Activated CD4-positive, alpha-beta T cell treated with anti-CD3 and anti-CD28 coated beads, Interleukin-2, amount 10 ng/mL, durations not matched to agents 24 days and 14 days (primary cell): ENCODE measurements at regions not wholly inside any gene's neighbourhood (a gene's known extent, or its start where the extent isn't known, plus 50 kb on each side); places are given as distances from the start of the nearest gene placed in this dataset.
"Not testable (repeated sequence)": the region's sequence is repeated elsewhere in the genome, so short reads cannot be mapped to it uniquely, and the experiment has no call there.

Experiments used
- DNase-seq: peaks from one replicate; pipeline ENCODE4 v3.0.0; 2022
- H3K27ac Mint-ChIP-seq: one replicate; pipeline ENCODE4 v1.8.0; 2022; ENCODE audit warnings: mild to moderate bottlenecking, mixed read lengths
- H3K27me3 Mint-ChIP-seq: one replicate; pipeline ENCODE4 v1.8.0; 2022; ENCODE audit warnings: mixed read lengths
- H3K36me3 Mint-ChIP-seq: one replicate; pipeline ENCODE4 v1.8.0; 2022; ENCODE audit warnings: low read depth, mild to moderate bottlenecking, mixed read lengths
- H3K4me1 Mint-ChIP-seq: one replicate; pipeline ENCODE4 v1.8.0; 2021; ENCODE audit warnings: mixed read lengths
- H3K4me3 Mint-ChIP-seq: one replicate; pipeline ENCODE4 v1.8.0; 2022; ENCODE audit warnings: mild to moderate bottlenecking, moderate library complexity, mixed read lengths
- H3K9me3 Mint-ChIP-seq: one replicate; pipeline ENCODE4 v1.8.0; 2021; ENCODE audit warnings: mixed read lengths
- intact Hi-C: fragments of 100-400 bp; cut with micrococcal nuclease; formaldehyde crosslinking; loops from one replicate; pipeline ENCODE4 v1.15.1; 2023

DNA sequence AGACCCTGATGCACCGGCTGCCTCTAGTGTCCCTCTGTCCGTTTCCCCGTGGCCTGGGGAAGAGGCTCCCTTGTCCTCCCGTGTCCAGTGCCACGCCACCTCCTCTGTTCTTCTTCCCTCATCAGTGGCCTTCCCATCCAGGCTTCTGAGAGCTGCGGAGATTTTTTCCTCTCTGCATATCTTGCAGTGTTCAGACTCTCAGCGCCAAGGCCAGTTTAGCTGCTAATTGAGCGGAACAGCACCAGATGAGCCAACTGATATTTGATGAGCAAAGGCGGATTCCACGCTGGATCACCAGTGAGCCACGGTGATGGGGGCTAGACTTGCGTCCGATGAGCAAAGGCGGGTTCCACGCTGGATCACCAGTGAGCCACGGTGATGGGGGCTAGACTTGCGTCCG lies 257.6 kb downstream of the FOXL1 start:
- Mint-ChIP-seq H3K4me3 (no peak overlapping the region), H3K36me3 (no peaks in the 10 kb centered on the region), H3K9me3 (no peaks in the 10 kb centered on the region), H3K27me3 (no peaks in the 10 kb centered on the region), H3K4me1 (no peaks in the 10 kb centered on the region), H3K27ac (no peak overlapping the region)
- DNase-seq = no peak
- intact Hi-C loops = no loop called here

DNA sequence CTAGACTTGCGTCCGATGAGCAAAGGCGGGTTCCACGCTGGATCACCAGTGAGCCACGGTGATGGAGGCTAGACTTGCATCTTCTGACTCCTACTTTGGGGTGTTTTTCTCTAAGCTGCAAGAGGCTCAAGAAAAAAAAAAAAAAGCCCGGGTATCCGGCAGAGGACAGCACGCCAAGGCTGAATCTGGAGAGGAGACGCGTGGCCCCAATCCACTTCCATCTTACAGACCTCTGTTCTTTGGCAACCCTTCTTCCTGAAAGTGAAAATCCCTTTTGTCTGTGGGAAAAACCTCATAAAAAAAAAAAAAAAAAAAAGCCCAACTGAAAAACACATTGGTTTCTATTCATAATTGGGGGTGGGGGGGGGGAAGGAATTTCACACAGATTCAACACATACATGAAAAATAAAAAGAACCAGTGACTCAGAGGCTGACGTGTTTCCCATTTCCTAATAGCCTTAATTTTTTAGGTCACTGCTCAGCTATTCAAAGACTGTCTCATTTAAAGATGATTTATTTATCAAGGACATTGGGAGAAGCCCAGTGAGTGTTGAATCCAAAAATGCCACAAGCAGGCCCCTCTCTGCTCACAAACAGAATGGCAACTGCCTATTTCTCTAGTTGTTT lies 258.3 kb downstream of the FOXL1 start:
- Mint-ChIP-seq H3K9me3 (no peaks in the 10 kb centered on the region), H3K27ac (no peak overlapping the region), H3K4me3 (no peak overlapping the region), H3K36me3 (no peaks in the 10 kb centered on the region), H3K4me1 (no peaks in the 10 kb centered on the region), H3K27me3 (no peaks in the 10 kb centered on the region)
- DNase-seq = no peak
- intact Hi-C loops = no loop called here

DNA sequence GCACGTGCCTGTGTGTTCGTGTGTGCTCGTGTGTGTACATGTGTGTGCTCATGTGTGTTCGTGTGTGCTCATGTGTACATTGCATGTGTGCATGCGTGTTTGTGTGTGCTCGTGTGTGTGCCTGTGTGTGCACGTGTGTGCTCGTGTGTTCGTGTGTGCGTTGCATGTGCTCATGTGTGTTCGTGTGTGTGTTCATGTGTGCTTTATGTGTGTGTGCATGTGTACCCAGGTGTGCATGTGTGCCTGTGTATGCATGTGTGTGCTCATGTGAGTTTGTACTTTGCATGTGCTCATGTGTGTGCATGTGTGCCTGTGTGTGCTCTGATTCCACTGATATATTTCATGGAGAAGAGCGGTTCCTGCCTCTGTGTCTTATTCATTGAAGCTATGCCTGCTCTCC lies 265.5 kb downstream of the FOXL1 start:
- Mint-ChIP-seq H3K27me3 (no peaks in the 10 kb centered on the region), H3K9me3 (no peaks in the 10 kb centered on the region), H3K36me3 (no peaks in the 10 kb centered on the region), H3K27ac (no peak overlapping the region), H3K4me1 (no peaks in the 10 kb centered on the region), H3K4me3 (no peak overlapping the region)
- DNase-seq = no peak
- intact Hi-C loops = no loop called here

DNA sequence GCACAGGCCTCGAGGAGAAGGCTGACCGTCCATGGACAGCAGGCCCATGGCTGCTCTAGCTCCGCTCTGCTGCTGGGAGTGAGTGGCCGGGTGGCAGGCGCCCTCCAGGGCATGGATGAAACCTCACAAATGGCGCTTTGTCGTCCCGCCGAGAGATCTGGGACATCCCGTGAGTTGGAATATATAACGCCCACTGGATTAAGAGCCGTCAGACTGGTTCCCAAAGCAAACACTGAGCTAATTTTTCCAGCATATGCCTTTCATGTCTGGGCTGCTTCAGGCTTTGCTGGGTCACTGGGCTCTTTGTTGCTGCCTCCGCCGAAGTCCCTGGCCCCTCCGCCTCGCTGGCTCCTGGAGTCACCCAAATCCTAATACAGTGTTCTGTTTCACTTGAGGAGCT lies 266.3 kb downstream of the FOXL1 start:
- Mint-ChIP-seq H3K9me3 (no peaks in the 10 kb centered on the region), H3K27me3 (no peaks in the 10 kb centered on the region), H3K36me3 (no peaks in the 10 kb centered on the region), H3K4me3 (no peak overlapping the region), H3K4me1 (no peaks in the 10 kb centered on the region), H3K27ac (no peak overlapping the region)
- DNase-seq = no peak
- intact Hi-C loops = no loop called here

DNA sequence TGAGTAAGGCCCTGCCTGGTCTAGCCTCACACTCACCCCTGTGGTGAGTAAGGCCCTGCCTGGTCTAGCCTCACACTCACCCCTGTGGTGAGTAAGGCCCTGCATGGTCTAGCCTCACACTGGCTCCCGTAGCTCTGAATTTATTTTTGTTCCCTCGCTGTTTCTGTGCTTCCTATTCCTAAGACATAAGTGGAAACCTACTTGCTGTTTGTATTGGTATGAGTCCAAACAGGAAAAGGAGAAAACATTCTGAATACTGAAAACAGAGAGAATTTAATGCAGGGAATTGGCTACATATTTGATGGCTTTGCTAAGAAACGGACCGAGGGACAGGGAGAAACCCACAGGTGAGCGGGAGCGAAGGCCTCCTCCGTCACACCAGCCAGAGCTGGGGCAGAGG lies 267.8 kb downstream of the FOXL1 start:
- Mint-ChIP-seq H3K36me3 (no peaks in the 10 kb centered on the region), H3K27me3 (no peaks in the 10 kb centered on the region), H3K4me3 (no peak overlapping the region), H3K4me1 (no peaks in the 10 kb centered on the region), H3K27ac (no peak overlapping the region), H3K9me3 (no peaks in the 10 kb centered on the region)
- no peak for DNase-seq
- intact Hi-C loops = no loop called here

DNA sequence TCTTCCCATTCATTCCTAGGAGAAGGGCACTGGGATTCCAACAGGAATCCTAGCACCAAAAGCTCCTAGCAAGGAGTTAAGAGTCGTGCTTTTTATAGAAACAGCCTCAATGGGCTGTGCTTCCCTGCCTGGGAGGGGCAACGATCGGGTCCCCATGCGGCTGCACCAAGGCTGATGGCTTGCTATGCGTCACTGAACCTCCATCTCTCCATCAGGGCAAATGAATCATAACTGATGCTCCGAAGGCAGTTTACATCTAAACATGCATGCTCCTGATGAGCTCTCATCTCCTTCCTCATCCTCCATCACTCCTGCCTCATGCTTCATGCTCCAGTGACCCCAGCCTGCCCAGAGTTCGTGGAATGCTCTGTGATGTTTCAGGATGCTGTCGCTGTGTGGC lies 270.5 kb downstream of the FOXL1 start:
- Mint-ChIP-seq H3K4me3 (no peak overlapping the region), H3K4me1 (no peaks in the 10 kb centered on the region), H3K27ac (no peak overlapping the region), H3K27me3 (no peaks in the 10 kb centered on the region), H3K36me3 (no peaks in the 10 kb centered on the region), H3K9me3 (no peaks in the 10 kb centered on the region)
- no peak for DNase-seq
- intact Hi-C loops = no loop called here

DNA sequence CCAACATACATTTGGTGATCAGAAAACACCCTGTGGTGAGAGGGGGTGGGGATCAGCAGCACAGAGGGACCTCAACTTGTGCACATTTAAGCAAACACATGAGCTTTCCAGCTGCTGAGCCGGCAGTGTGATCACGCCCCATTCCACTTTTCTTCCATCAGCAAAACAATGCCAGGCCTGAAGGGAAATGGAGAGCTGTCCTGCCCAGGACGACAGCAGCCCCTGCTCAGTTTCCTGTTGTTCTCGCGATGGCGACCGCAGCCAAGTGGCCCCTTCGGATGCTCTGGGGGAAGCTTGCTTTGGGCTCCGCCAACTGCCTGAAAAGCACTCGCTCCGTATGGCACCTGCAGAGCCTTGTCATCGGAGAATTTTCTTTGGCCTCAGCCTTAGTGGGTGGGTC lies 272.3 kb downstream of the FOXL1 start:
- no peak overlapping the region for H3K27ac Mint-ChIP-seq
- H3K4me1 Mint-ChIP-seq = no peaks in the 10 kb centered on the region
- H3K4me3 Mint-ChIP-seq = no peak overlapping the region
- no peaks in the 10 kb centered on the region for H3K9me3 Mint-ChIP-seq
- no peak for DNase-seq
- intact Hi-C loops = no loop called here
- no peaks in the 10 kb centered on the region for H3K36me3 Mint-ChIP-seq
- H3K27me3 Mint-ChIP-seq = no peaks in the 10 kb centered on the region

DNA sequence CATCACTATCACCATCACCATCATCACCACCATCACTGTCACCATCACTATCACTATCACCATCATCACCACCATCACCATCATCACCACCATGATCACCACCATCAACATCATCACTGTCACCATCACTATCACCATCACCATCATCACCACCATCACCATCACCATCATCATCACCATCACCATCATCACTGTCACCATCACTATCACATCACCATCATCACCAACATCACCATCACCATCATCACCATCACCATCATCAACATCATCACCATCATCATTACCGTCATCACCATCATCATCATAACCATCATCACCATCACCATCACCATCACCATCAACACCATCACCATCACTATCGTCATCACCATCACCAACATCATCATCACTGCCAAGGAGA lies 273.8 kb downstream of the FOXL1 start:
- no peak for DNase-seq
- intact Hi-C loops = no loop called here
- no peak overlapping the region for H3K27ac Mint-ChIP-seq
- no peaks in the 10 kb centered on the region for H3K4me1 Mint-ChIP-seq
- H3K27me3 Mint-ChIP-seq = no peaks in the 10 kb centered on the region
- H3K36me3 Mint-ChIP-seq = no peaks in the 10 kb centered on the region
- H3K9me3 Mint-ChIP-seq = no peaks in the 10 kb centered on the region
- H3K4me3 Mint-ChIP-seq = no peak overlapping the region

DNA sequence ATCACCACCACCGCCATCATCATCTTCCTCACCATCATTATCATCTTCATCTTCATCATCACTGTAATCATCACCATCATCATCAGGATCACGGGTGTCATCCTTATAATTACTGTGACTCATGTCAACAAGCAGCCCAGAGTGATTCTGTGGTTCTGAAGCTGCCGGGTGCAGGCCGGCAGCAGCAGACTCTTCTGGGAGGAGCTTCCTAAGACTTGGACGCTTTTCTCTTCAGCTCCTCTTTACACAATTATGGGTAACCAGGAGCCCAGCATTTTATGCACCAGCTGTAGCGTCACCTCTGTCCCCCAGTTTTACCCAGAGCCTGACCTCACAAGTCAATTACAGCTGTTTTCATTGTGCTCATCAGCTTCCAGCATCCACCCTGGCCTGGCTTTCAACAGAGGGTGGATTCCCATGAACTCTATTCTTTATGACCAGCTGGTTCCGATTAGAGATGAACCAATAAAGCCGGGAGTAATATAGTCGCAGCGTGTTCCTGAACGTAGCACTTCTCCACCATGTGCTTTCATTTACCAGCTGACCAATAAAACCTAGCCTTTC lies 275.8 kb downstream of the FOXL1 start:
- H3K9me3 Mint-ChIP-seq = no peaks in the 10 kb centered on the region
- no peaks in the 10 kb centered on the region for H3K27me3 Mint-ChIP-seq
- no peaks in the 10 kb centered on the region for H3K36me3 Mint-ChIP-seq
- intact Hi-C loops = no loop called here
- H3K27ac Mint-ChIP-seq = no peak overlapping the region
- no peak overlapping the region for H3K4me3 Mint-ChIP-seq
- no peaks in the 10 kb centered on the region for H3K4me1 Mint-ChIP-seq
- DNase-seq = no peak

DNA sequence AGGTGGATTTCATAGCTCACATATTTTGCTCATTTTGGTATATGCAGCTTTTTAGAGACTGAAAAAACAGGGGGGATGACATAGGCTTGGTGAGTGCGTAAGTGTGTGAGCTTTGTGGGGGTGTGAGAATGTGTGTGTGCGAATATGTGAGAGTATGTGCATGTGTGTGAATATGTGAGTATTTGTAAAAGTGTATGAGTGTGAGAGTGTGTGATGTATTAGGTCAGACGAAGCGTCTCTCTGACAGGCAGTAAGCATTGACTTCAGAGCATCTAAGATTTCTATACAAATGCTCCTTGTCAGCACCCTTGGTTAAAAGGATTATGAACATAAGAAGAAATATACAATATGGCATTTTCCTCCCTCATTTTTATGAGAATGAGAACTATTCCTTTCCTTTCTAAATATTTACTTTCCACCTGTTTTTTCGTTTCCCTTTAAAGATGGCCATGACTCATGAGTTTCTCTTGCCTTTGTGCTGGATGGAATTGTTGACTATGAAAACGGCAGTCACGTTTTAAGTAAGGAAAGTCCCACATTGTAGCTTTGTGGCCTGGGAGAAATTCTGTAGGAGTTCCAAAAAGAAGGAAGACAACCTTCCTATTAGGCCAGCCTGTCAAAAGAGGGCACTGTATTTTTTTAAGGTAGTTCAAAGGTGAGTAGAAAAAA lies 276.4 kb downstream of the FOXL1 start:
- no peak for DNase-seq
- intact Hi-C loops = no loop called here
- Mint-ChIP-seq H3K27ac (no peak overlapping the region), H3K27me3 (no peaks in the 10 kb centered on the region), H3K4me1 (no peaks in the 10 kb centered on the region), H3K4me3 (no peak overlapping the region), H3K9me3 (no peaks in the 10 kb centered on the region), H3K36me3 (no peaks in the 10 kb centered on the region)

DNA sequence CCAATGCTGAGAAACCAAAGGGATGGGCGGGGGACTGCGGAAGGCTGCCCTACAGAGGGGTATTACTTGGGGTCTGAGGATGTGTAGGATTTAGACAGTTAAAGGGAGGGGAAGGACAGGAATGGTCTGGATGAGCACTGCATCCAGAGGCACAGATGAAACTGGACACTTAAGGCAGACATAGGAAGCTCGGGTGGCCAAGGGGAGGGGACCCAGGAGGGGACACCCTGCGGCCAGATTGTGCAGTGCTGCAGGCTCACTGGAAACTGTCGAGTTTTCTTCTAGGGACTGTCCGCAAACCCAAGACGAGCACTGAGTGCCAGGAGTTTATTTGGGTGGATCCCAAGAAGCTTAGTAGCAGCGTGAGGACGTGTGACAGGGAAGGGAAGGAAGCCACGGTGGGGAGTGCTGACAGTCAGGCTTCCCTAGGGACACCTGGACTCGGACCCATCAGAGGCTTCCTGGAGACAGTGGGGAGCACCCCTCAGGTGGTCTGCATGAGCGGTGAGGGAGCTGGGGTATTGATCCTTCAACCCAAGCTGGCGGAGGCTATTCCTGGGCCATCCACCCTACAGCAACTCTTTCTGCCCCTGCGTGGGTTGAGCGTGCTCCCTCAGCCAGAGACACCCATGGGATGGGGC lies 278.7 kb downstream of the FOXL1 start:
- DNase-seq = no peak
- Mint-ChIP-seq H3K27me3 (no peaks in the 10 kb centered on the region), H3K4me1 (no peaks in the 10 kb centered on the region), H3K9me3 (no peaks in the 10 kb centered on the region), H3K4me3 (no peak overlapping the region), H3K36me3 (no peaks in the 10 kb centered on the region), H3K27ac (no peak overlapping the region)
- intact Hi-C loops = no loop called here

DNA sequence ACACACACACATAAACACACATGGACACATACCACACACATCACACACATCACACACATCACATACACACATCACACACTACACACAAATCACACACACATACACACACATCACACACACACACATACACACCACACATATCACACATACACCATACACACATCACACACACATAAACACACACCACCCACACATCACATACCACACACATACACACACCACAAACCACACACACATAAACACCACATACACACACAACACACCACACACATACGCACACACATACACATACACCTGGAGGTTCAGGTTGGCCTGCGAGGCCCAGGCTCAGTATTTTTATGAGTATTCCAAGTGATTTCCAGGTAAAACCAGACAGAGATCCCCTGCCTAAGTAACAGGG lies 279.5 kb downstream of the FOXL1 start:
- no peaks in the 10 kb centered on the region for H3K27me3 Mint-ChIP-seq
- H3K36me3 Mint-ChIP-seq = no peaks in the 10 kb centered on the region
- no peak overlapping the region for H3K27ac Mint-ChIP-seq
- no peak for DNase-seq
- H3K4me3 Mint-ChIP-seq = no peak overlapping the region
- intact Hi-C loops = no loop called here
- no peaks in the 10 kb centered on the region for H3K4me1 Mint-ChIP-seq
- no peaks in the 10 kb centered on the region for H3K9me3 Mint-ChIP-seq

DNA sequence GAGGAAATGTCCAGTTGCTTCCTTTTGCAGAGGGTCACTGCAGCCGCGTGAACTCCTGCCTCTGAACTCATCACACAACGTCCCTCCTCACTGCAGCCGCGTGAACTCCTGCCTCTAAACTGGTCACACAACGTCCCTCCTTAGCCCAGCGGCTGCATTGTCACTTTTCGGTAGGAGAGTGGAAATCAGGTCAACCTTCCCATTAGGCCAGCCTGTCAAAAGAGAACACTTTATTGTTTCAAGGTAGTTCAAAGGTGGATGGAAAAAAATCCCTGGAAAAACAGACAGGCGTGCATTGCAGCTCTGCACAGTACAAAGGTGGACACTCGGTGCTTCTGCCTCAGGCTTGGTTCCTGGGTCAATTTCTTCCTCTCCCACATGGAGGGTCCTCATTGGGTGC lies 280.2 kb downstream of the FOXL1 start:
- no peaks in the 10 kb centered on the region for H3K27me3 Mint-ChIP-seq

DNA sequence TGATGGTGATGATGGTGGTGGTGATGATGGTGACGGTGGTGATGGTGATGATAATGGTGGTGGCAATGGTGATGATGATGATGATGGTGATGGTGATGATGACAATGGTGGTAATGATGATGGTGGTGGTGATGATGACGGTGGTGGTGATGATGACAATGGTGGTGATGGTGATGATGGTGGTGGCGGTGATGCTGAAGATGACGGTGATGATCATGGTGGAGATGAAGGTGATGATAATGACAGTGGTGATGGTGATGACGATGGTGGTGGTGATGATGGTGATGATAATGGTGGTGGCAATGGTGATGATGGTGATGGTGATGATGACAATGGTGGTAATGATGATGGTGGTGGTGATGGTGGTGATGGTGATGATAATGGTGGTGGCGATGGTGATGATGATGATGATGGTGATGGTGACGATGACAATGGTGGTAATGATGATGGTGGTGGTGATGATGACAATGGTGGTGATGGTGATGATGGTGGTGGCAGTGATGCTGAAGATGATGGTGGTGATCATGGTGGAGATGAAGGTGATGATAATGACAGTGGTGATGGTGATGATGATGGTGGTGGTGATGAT lies 283.0 kb downstream of the FOXL1 start:
- H3K9me3 Mint-ChIP-seq, DNase-seq, H3K4me1 Mint-ChIP-seq, H3K27ac Mint-ChIP-seq, H3K4me3 Mint-ChIP-seq, H3K27me3 Mint-ChIP-seq, H3K36me3 Mint-ChIP-seq, intact Hi-C loops: not testable (repeated sequence)

More for the DNA sequence above, 280.2 kb downstream of the FOXL1 start:
- no peaks in the 10 kb centered on the region for H3K36me3 Mint-ChIP-seq
- no peaks in the 10 kb centered on the region for H3K9me3 Mint-ChIP-seq
- H3K27ac Mint-ChIP-seq = no peak overlapping the region
- H3K4me1 Mint-ChIP-seq = no peaks in the 10 kb centered on the region
- intact Hi-C loops = no loop called here
- H3K4me3 Mint-ChIP-seq = no peak overlapping the region
- DNase-seq = no peak
